SJSA1 (cell line): ENCODE measurements at regions not wholly inside any gene's neighbourhood (a gene's known extent, or its start where the extent isn't known, plus 50 kb on each side); places are given as distances from the start of the nearest gene placed in this dataset.

Source experiments
- DNase-seq, 2 experiments: peaks; one replicate each; pipeline ENCODE4 v3.0.0-alpha.2; 2015 to 2020; ENCODE audit warnings: low spot score in 2 of 2, low read depth in 1 of 2
- H3K27ac ChIP-seq: fragments of 250-450 bp; sonication (Bioruptor Pico); 2 replicates; pipeline ENCODE4 v1.5.1; 2020; ENCODE audit warnings: mild to moderate bottlenecking, moderate library complexity
- H3K27me3 ChIP-seq: fragments of 250-450 bp; sonication (Bioruptor Pico); replicated peaks from 2 replicates; pipeline ENCODE4 v1.5.1; 2020; ENCODE audit warnings: mild to moderate bottlenecking, moderate library complexity
- H3K36me3 ChIP-seq: fragments of 250-450 bp; sonication (Bioruptor Pico); 2 replicates; pipeline ENCODE4 v1.5.1; 2020; ENCODE audit warnings: mild to moderate bottlenecking
- H3K4me1 ChIP-seq: fragments of 250-450 bp; sonication (Bioruptor Pico); replicated peaks from 2 replicates; pipeline ENCODE4 v1.6.1; 2021; ENCODE audit warnings: mild to moderate bottlenecking
- H3K4me3 ChIP-seq: fragments of 250-450 bp; sonication (Bioruptor Pico); 2 replicates; pipeline ENCODE4 v1.5.1; 2020; ENCODE audit warnings: mild to moderate bottlenecking
- H3K9me3 ChIP-seq: fragments of 250-450 bp; sonication (Bioruptor Pico); replicated peaks from 2 replicates; pipeline ENCODE4 v1.5.1; 2020; ENCODE audit warnings: mild to moderate bottlenecking

DNA sequence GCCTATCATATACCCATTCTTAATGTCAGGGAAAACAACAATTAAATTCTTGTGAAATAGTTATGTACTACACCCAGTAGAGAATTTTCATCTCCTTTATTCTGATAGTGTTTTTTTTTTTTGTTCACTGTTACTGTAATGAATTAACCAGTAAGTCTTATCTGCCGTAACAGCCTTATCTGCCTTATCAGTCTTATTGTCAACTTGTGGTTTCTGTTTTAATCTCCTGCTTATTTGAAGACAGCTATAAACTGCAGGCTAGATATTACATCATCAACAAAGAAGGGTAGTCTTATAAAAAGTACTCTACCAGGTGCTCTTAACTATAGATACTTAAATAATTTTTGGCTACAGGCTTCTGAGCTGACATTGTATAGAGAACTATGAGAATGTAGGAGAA lies 79.5 kb downstream of the MAGEB5 start:
- Histone ChIP-seq H3K9me3 (no peaks in the 10 kb centered on the region), H3K27me3 (no peaks in the 10 kb centered on the region), H3K4me3 (no peak overlapping the region), H3K4me1 (no peaks in the 10 kb centered on the region), H3K27ac (no peak overlapping the region), H3K36me3 (no peaks in the 10 kb centered on the region)
- DNase-seq, result no peak

DNA sequence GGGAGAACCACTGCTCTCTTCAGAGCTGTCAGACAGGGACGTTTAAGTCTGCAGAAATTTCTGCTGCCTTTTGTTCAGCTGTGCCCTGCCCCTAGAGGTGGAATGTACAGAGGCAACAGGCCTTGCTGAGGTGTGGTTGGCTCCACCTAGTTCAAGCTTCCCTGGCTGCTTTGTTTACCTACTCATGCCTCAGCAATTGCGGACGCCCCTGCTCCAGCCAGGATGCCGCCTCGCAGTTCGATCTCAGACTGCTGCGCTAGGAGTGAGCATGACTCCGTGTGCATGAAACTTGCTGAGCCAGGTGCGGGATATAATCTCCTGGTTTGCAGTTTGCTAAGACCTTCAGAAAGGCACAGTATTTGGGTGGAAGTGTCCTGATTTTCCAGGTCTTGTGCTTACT lies 70.9 kb downstream of the MAGEB5 start:
- H3K4me1 ChIP-seq, result no peaks in the 10 kb centered on the region
- H3K27me3 ChIP-seq, result no peaks in the 10 kb centered on the region
- H3K9me3 ChIP-seq, result no peaks in the 10 kb centered on the region
- no peak overlapping the region for H3K4me3 ChIP-seq
- no peak for DNase-seq
- H3K36me3 ChIP-seq, result no peaks in the 10 kb centered on the region
- no peak overlapping the region for H3K27ac ChIP-seq
